Epithelial cell of esophagus (primary cell): ENCODE measurements at regions not wholly inside any gene's neighbourhood (a gene's known extent, or its start where the extent isn't known, plus 50 kb on each side); places are given as distances from the start of the nearest gene placed in this dataset.

Source experiments
- DNase-seq: peaks from one replicate; pipeline ENCODE4 v3.0.0; 2010; ENCODE audit warnings: low read depth
- H3K4me3 ChIP-seq: 2 replicates; pipeline ENCODE4 v1.5.1; 2011; ENCODE audit warnings: mild to moderate bottlenecking, low read length, control low read depth
- TF ChIP-seq, protein P1 (sequence below): IDR thresholded peaks from 2 replicates; pipeline ENCODE4 v1.5.1; 2011; ENCODE audit warnings: low read depth, mild to moderate bottlenecking, low read length, control low read depth, inconsistent platforms; ENCODE audit not compliant: insufficient read depth; ENCODE audit errors: missing control alignments

DNA sequence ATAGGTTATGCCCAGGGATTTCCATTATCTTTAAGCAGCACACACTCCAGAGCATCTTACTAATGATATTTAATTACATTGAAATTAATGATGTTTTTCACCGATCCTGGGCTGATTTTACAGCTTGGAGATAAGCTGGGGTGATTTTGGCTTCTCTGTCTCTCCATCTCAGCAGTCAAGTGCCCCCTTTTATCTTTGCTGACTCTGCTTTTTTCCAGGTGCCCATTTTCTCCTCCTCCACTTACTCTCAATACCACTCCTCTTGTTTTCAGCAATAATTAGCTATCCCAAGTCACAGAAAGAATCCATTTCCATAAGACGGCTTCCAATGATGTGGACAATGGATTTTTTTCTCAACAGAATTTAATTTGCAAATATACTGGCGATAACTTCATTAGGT, 266.7 kb downstream of the GBA3 start:
- H3K4me3 ChIP-seq, result no peak overlapping the region
- TF ChIP-seq, protein P1, sequence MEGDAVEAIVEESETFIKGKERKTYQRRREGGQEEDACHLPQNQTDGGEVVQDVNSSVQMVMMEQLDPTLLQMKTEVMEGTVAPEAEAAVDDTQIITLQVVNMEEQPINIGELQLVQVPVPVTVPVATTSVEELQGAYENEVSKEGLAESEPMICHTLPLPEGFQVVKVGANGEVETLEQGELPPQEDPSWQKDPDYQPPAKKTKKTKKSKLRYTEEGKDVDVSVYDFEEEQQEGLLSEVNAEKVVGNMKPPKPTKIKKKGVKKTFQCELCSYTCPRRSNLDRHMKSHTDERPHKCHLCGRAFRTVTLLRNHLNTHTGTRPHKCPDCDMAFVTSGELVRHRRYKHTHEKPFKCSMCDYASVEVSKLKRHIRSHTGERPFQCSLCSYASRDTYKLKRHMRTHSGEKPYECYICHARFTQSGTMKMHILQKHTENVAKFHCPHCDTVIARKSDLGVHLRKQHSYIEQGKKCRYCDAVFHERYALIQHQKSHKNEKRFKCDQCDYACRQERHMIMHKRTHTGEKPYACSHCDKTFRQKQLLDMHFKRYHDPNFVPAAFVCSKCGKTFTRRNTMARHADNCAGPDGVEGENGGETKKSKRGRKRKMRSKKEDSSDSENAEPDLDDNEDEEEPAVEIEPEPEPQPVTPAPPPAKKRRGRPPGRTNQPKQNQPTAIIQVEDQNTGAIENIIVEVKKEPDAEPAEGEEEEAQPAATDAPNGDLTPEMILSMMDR, result no peak
- no peak for DNase-seq

DNA sequence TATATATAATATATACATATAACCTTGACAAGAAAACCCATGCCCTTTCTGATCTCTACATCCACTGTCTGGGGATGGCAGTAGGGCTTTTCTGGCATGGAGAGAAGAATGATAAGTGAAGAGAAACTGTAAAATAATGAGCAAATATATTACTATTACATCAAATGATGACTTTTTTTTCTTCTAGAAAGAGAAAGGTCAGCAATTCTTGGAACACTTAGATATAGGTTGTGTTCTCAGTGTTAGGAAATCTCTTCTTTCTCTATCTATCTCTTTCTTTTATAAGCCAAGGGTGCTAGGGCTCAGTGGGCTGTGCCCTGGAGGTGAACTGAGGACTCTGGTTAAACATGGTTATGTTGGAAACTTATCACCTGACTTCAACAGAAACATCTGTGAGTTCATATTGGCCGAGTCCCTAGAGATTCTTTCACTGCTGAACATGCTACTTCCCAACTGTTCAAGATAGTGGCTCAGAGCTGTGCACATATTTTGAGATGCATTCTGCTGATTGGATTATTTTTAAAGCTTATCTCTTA, 265.1 kb downstream of the GBA3 start:
- no peak for DNase-seq
- no peak overlapping the region for H3K4me3 ChIP-seq
- TF ChIP-seq, protein P1, result no peak

DNA sequence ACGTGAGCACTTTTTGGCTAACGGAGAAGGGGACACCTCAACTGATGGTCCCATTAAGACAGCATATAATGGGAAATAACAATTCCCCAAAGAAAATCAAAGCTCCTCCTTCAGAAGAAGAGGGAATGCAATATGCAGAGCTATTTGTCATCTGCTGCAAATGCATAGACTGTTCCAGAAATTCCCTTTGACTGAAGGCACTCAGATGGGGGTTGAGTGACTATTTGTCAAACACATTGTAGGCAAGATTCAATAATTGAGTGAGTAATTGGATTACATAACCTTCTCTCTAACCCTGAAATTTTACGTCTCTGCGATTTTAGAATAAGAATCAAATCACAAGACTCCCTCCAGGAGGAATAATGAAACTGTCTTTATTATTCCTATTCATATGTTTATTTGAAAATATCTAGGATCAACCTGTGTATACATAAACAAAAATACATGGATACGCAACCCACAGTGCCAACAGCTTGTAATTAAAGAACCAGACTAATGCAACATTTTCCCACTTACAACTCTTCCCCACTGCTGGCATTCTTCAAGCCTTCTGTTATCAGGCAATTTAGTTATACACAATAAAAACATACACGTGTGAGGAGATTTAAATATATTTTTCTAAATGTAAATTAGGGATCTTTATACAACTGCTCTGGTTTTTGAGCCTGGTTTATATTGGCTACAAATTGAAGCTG, 256.6 kb downstream of the GBA3 start:
- H3K4me3 ChIP-seq, result no peak overlapping the region
- DNase-seq, result no peak
- TF ChIP-seq, protein P1, result no peak

DNA sequence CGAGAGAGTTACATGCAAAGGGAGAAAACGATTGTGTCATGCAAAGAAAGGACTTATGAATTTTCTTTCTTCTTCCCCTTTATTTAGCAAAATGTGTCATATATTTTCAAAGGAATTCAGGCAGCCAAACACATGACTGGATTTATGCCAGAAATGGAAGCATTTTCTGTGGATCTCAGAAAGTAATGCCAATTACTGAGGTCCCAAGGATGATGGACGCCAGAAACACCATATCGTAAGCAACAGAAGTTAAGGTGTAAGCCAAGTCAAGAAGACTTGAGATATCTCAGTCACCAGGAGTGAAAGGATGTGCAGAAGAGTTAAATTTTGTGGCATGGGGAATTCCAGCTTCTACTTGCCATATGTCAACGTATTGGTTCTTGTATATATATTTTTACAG, 255.1 kb downstream of the GBA3 start:
- no peak for DNase-seq
- H3K4me3 ChIP-seq, result no peak overlapping the region
- TF ChIP-seq, protein P1, result no peak

DNA sequence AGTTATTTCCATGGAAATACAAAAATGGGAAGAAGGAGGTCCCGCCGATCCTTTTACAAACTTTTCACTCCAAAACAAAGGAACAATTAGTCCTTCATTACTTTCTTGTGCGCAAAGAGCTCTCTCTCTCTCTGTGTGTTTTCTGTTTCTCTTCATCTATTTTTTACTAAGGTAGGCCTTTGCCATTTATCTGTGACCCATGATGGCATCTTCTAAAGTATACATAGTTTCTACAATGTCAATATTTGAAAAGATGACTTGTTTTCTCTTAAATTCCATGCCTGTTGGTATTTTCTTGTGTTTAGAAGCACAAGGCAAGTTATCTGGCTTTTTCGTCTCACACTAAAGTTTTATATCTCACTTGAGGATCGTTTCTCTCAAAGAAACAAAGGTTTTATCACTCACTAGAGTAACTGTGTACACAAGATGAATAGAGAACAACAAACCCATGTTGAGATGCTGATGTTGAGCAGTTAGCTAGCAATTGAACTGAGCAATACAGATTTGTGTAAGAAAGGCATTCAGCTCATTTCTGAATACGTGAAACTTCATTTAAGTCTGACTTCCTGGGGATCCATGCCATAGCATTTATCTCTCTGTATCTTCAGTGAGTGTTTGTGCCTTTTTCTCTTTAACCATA, 250.3 kb downstream of the GBA3 start:
- TF ChIP-seq, protein P1, result no peak
- H3K4me3 ChIP-seq, result no peak overlapping the region
- no peak for DNase-seq

DNA sequence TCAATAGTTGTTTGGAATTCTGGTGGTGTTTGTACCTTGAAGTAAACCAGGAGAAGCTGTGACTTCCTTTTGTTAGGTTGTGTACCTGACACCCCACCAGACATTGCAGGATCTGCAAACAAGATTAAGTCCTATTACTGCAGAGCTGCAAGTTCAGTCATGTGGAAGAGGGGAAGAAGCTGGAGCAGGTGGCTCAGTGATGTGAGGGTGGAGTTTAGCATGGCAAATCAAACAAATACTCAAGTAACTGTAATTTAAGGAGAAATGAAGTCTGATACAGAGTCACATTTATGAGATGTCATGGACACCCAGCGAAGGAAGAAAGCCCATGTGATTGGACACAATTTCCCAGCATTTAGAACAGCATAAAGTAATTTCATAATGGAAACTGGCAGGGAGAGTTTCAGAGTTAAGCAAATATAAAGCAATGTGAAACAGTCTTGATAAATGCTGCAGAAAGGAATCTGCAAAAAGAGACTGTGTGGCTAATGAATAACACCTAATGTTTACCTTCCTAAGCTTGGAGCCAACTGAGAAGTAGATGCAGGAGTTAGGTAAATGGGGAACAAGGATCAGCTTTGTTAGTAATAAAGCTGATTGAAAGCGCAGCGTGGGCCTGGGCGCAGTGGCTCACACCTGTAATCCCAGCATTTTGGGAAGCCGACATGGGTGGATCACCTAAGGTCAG, 249.1 kb downstream of the GBA3 start:
- DNase-seq, result no peak
- TF ChIP-seq, protein P1, result no peak
- no peak overlapping the region for H3K4me3 ChIP-seq
